ENCODE measurements at regions not wholly inside any gene's neighbourhood (a gene's known extent, or its start where the extent isn't known, plus 50 kb on each side); places are given as distances from the start of the nearest gene placed in this dataset.

DNA sequence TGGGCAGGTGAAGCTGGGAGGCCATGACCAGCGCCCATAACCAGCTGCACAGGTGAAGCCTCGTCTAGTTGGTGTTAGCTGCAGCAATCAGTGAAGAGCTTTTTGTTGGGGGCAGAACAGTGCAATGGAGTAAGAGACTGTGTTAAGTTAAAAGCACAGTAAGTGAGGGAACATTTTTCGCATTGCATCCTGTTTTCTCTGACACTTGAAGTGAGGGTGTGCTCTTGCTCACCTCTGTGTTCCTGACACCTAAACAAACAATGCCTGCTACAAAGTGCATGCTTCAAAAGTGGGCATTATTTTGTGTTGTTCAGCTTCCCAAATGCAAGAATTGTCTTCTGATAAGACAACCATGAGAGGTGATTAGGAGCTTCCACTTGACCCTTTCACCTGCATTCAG, 324.0 kb upstream of the ACVR2A start:
- DNase-seq (ENCODE audit: low read depth in 2 of 2, low spot score in 1 of 2) = no peak

DNA sequence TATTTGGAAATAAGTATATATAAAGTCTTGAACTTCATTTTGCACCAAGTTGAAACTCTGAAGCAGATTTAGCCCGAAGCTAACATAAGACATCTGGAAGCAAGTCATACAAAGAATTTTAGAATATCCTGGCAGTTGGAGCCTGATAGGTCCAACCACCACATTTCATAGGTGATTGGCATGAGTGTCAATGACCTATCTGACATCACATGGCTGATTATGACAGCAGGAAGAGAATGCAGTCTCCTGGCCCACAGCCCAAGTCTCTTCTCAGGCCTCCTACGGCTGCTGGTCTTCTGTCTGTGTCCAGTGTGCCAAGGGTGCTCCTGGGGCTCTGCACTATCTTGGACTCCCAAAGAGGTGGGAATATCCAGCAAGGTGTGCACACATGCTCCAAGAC, 325.7 kb upstream of the ACVR2A start:
- no peak for DNase-seq (ENCODE audit: low read depth in 2 of 2, low spot score in 1 of 2)

DNA sequence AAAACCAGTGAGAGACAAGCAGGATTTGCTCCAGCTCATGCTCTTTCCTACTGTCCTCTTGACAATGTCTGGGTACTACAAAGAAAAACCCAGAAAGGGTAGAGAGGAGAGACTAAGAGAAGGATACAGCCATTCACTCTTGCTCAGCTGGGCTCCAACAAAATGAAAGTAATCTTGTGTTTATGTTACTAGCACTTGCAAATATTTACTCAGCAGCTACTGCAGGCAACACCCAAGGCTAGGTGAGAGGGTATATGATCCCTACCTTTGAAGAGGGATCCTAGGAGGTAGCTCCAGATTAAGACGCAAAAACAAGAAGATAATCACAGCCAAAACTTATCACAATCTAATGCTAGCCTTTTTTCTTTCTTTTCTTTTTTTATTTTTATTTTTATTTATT, 329.6 kb upstream of the ACVR2A start:
- DNase-seq (ENCODE audit: low read depth in 2 of 2, low spot score in 1 of 2) = no peak

DNA sequence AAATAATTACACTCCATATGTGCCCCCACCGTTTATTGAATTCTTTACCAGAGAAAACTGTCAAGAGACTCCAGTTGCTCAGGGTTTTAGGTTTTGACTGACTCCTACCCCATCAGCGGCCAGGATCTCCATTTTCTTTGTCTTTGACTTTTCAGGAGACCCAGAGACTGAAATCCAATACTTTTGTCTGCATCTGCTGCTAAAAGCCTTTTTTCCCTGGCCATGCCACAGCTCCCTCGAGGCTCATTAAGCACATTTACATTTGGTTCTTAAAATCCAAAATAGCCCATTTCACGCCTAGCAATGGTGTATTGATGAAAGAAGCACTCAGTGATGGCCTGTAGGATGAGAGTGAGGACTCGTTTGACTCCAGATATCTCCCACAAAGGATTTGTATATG, 332.6 kb upstream of the ACVR2A start:
- no peak for DNase-seq (ENCODE audit: low read depth in 2 of 2, low spot score in 1 of 2)

DNA sequence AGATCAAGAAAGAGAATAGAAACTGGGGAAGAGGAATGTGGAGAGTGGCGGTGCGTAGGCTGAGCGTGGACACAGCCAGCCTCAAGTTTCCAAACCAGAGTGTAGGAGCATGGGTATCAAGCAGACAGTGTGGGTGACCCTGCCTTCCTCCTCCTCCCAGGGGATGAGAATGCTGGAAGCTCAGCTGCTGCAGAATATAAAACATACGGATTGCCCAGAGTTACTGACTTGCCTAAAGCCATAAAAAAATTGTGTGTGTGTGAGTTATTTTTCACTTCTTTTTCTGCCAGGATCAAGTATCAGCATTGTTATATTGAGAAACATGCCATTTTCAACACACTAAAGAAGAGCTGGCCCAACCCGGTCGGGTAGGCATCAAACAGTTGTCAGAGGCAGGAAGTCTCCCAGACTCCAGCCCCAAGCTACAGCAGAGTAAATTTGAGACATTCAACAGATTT, 333.3 kb upstream of the ACVR2A start:
- no peak for DNase-seq (ENCODE audit: low read depth in 2 of 2, low spot score in 1 of 2)

DNA sequence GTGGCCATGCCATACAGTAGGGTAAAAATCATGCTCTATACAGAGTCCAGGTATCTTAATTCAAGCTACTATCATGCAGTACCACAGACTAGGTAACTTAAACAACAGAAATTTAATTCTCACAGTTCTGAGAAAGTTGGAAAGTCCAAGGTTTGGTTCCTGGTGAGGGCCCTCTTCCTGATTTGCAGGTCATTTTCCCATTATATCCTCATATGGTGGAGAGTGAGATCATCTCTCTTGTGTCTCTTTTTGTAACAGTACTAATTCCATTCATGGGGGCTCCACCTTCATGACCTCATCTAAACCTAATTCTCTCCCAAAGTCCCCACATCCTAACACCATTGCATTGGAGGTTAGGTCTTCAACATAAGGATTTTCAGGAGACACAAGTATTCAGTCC, 335.0 kb upstream of the ACVR2A start:
- no peak for DNase-seq (ENCODE audit: low read depth in 2 of 2, low spot score in 1 of 2)

DNA sequence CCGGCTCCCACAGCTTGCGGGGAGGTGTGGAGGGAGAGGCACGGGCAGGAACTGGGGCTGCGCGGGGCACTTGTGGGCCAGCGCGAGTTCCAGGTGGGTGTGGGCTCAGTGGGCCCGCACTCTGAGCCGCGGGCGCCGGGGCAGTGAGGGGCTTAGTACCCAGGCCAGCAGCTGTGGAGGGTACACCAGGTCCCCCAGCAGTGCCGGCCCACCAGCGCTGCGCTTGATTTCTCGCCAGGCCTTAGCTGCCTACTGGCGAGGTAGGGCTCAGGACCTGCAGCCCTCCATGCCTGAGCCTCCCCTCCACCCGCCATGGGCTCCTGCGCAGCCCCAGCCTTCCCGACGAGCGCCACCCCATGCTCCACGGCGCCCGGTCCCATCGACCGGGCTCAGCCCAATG, 337.9 kb upstream of the ACVR2A start:
- DNase-seq (ENCODE audit: low read depth in 2 of 2, low spot score in 1 of 2) = no peak

DNA sequence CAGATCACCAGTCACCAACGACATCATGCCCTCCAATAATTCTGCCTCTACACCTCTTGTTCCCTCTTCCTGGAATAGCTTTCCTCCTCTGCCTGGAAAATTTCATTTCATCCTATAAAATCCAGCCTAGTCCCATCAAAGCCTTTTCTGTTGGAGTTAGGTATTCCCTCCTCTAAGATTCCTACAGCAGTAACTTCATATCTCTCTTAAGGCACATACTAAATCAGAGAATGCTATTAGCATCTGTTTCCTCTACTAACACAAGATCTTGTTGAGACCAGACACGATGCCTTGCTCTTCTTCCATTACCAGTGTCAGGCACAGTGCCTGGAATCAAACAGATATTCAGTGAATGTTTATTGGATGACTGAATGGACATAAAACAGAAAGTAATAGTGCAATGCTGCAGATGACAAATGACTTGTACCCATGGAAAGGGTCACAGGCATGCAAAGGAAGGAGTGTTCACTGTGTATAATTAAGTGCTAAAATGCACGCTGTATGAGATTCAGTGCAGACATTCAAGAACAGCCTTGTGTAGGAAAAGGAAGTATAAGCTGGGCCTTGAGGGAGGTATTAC, 342.0 kb upstream of the ACVR2A start:
- no peak for DNase-seq (ENCODE audit: low read depth in 2 of 2, low spot score in 1 of 2)

DNA sequence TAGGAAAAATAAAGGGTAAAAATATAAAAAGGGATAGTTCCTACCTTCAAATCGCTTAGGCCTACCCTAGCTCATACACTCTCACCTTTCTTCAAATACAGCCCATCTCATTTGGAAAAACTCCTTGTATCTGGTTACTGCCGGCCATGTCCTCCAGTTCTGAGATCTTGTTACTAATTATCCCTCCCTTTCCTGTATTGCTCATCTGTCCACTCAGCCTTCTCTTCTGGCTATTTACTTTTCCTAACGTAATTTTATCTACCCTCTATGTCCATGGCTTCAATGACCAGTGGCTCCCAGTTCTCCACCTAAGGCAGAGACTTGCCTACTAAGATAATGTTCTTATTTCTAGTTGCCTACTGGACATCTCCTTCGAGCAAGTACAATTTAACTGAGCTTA, 342.9 kb upstream of the ACVR2A start:
- DNase-seq (ENCODE audit: low read depth in 2 of 2, low spot score in 1 of 2) = no peak

DNA sequence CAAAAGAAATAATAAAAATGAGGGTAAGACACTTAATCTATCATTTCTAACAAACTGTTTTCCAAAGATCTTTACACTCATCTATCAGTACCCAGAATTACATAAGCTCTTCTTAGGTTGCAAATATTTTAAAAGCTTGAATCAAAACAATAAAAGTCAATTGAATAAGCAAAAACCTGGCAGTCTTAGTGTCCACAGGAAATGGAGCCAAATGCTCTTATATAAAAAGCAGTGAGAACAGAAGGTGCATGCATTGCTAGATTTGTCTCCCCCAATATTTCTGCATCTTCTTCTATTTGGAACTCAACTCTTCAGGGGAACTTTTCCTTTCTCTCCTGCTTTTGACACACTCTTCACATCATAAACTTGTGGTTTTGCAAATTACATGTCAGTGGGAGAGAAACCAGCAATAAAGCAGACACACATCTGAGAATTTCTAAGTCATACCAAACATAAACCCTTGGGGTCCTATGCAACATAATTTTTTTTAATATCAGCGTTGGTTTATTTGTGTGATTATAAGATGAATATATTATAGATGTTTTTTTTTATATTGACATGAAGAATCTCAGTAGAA, 343.9 kb upstream of the ACVR2A start:
- no peak for DNase-seq (ENCODE audit: low read depth in 2 of 2, low spot score in 1 of 2)

DNA sequence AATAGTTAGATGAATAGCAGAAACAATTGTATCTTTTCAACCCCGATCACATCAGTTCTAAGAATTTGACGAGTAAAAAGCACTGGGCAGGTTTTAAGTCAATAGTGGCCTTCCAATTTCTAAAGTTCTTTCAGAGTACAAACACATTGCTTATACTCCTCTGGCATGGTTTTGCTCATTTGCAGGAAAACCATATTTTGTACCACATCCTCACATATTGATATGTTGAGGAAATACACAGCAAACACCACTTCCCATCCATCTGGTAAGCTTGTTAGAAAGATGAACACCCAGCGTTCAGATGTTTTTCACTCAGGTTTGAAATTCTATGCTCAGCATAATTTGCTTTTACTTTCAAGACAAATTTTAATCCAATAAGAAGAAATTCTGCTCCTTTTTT, 344.6 kb upstream of the ACVR2A start:
- no peak for DNase-seq (ENCODE audit: low read depth in 2 of 2, low spot score in 1 of 2)

DNA sequence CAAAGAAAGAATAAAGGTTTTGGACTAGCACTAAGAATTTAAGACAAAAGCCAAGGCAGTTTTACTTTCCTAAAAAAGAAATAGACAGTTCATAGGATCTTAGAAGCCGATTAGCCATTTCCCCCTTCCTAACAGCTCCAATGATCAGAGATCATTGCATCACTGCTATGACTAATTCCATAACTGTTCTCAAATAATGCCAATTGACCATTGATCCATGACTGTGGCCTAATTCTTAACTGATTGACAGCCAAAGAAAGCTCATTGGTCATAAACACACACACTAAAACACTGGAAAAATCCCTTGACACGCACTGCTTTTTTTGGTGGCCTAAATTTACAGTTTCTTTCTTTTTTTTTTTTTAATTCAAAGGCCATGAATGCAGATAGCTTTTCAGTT, 345.0 kb upstream of the ACVR2A start:
- DNase-seq (ENCODE audit: low read depth in 2 of 2, low spot score in 1 of 2) = no peak

DNA sequence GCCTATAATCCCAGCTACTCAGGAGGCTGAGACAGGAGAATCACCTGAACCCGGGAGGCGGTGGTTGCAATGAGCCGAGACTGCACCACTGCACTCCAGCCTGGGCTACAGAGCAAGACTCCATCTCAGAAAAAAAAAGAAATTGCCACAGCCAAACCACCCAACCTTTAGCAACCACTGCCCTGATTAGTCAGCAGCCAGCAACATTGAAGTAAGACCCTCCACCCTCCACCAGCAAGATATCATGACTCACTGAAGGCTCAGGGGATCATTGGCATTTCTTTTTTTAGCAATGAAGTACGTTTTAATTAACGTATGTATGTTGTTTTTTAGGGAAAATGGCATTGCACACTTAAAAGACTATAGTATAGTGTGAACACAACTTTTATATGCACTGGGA, 349.1 kb upstream of the ACVR2A start:
- no peak for DNase-seq (ENCODE audit: low read depth in 2 of 2, low spot score in 1 of 2)

DNA sequence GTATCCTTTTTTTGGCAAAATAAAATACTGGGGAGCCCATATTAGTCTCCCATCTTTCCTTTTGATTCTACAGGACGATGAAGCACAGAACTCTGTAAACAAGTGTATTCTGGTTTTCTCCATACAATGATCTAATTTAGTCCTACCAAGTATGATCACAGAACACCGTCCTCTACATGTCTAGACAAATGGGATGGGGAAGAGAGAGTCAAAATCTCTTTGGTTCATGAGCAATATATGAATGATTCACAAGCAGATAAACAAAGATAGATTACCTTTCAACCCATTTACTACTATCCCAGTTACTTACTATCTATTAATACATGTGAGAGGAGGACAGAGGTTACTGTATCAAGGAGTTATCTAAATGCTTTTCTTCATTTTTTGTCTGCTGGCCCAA, 352.4 kb upstream of the ACVR2A start:
- no peak for DNase-seq (ENCODE audit: low read depth in 2 of 2, low spot score in 1 of 2)

DNA sequence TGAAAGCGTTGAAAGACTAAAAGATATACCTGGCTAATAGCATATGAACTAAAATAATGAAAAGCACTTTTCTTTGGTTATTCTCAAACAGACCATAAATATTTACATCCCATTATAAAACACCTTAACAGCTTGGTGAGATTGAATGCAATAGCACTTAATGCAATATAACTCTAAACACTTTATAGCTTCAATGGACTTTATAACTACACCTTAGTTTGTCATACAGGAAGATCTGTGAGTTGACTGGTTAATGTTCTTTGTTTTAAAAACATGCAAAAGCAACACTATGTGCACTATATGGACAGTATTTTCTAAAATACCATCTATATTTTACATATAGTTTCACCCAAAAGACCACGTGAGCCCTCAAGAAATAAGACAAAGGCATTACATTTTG, 353.3 kb upstream of the ACVR2A start:
- no peak for DNase-seq (ENCODE audit: low read depth in 2 of 2, low spot score in 1 of 2)

DNA sequence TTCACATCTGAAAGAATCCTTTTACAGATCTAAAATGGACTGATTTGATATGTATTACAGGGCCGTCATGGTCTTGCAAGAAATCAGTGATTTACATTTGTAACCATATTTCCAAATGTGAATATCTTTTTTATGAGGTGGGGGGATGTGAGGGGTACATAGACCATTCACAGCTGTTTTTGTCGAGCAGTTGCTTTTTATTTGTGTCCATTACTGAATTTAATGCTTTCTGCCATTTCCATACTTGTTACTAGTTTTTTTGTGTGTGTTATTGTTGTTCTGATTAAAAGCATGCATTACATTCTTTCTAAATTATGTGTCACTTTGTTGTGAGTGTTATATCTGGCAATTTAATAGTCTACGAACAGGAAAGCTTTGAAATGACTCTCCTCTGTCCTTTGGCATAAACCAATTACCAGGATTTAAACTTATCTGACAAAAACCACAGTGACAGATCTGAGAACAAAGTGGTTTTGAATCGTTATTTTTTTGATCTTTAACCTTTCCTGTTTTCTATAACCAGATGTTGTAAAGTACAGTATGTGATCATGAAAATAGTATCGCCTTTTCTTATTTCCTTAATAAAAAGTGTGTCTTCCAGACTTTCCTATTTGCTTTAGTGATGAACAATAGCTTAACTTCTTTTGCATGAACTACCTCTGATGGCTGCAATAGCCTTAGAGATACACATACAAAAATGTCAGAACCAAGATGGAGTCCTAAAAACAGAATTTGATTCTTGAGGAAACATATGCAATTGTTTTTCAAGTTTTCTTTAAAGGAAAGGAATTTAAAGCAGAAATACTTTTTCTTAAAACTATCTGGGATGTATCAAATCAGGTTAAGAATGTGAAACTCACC, 354.2 kb upstream of the ACVR2A start:
- DNase-seq (ENCODE audit: low read depth in 2 of 2, low spot score in 1 of 2) = no peak

DNA sequence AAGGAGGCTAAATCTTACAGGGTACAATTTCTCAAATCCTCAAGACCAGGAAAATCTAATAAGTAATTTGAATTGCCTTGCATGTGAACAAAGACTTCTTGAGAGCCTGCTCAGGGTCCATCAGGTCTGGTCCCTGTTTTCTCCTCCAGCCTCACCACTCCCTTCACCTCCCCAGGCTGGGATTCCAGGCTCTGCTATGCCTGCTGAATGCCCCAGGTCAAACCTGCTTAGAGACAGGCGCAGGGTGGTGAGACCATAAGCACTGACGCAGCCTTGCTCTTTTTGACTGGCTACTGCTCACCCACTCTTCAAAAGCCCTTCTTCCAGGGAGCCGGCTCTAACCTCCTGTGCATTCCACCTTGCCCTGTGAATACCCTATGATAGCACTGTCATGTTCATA, 356.4 kb upstream of the ACVR2A start:
- no peak for DNase-seq (ENCODE audit: low read depth in 2 of 2, low spot score in 1 of 2)

DNA sequence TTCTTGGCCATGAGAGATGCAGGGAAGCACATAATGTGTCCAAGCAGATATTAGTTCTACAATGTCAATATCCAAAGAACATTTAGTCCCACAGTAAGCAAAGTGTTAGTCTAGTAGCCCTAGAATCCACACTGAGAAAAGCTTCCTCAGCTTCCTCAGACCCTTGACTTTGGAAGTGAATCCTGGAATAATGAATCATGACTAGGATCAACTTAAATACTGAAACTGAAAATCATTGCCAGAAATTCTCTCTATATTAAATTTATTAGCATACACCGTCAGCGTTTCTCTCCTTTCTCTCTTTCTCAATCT, 356.9 kb upstream of the ACVR2A start:
- DNase-seq (ENCODE audit: low read depth in 2 of 2, low spot score in 1 of 2) = no peak

DNA sequence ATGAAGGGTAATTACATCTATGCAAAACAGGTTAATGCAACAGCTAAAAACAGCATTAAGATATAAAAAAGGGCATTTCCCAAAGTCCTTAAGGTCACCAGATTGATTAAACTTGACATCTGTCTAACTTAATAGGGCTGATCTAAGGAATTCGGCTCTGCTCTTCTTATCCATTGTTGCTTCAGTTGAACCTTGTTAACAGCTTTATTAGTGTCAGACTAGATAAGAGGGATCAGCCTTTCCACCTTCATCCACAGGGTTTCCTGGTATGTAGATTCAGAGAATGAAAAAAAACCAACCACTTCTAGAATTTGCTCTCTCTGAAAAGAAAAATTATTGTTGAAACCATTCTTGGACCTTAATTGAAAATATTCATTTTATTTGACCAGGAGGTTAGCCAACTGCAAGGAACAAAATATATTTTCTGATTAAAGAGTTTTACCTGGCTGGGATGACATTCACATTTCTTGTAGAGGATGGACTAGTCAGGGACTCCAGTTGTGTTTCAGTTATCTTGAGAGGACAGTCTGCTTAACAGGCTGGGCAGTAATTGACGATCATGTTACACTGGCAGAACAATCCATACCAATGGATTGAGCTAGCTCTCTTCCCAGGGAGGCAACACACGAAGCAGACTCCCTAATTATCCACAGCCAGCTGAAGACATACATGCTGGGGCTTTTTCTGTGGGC, 357.4 kb upstream of the ACVR2A start:
- no peak for DNase-seq (ENCODE audit: low read depth in 2 of 2, low spot score in 1 of 2)

DNA sequence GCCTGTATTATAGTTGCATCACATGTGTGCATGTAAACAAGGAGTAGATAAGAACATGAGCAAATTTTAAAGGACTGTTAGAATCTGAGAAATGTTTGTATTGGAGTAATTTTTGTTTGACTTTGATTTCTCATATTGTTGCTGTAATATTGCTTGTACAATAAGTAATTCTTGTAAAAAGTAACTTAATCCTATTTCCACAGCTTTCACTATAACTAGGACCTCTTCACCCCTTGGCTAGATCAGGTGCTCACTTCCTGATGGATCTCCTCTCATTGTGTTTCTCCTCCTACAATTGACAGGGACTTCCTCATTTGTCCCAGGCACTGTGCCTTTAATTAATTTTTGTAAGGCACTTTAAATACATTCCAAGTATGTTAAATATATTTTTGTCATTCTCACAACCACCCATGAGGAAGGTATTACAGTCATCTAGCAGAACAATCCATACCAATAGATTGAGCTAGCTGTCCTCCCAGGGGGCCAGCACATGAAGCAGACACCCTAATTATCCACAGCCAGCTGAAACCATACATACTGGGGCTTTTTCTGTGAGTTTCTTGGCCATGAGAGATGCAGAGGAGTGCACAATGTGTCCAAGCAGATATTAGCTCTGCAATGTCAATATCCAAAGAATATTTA, 359.5 kb upstream of the ACVR2A start:
- no peak for DNase-seq (ENCODE audit: low read depth in 2 of 2, low spot score in 1 of 2)

DNA sequence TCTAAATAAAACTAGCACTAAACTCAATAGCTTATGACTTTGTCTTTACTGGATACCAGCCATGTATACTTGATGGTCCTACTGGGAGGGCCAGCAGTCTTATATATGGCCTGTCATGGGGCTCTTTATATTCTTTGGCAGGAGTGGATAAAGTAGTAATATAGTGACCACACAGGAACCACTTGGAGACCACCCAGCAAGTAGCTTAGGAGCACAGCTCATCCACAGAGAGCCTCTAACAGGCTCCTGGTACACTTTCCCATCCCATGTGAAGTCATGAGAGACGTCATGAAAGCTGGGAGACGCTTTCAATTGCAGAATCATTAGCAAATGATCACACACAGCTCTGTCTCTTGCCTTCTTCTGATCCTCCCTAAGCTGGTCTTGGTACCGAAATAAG, 360.9 kb upstream of the ACVR2A start:
- no peak for DNase-seq (ENCODE audit: low read depth in 2 of 2, low spot score in 1 of 2)

Data from stimulated activated CD8-positive, alpha-beta memory T cell treated with anti-CD3 and anti-CD28 coated beads, Interleukin-4, amount 100 ng/mL, for 1 hour (primary cell).